Prostate gland (tissue), 2 donors: ENCODE measurements at regions not wholly inside any gene's neighbourhood (a gene's known extent, or its start where the extent isn't known, plus 50 kb on each side); places are given as distances from the start of the nearest gene placed in this dataset.

Experiments
- POLR2AphosphoS5 ChIP-seq: sonication (generic); formaldehyde crosslinking; IDR thresholded peaks from one replicate; pipeline ENCODE4 v1.6.1; 2017; ENCODE audit warnings: antibody characterized with exemption
- TF ChIP-seq, protein P1 (sequence below), 4 experiments: fragments of 200-600 bp in 2 of 4; fragments of 450-650 bp in 2 of 4; sonication (generic) in 2 of 4; IDR thresholded peaks; 1 replicate in 3 of 4; 2 replicates in 1 of 4; pipeline ENCODE4 v1.5.1; 2016 to 2019; ENCODE audit warnings: antibody characterized with exemption in 4 of 4, mild to moderate bottlenecking in 2 of 4, moderate library complexity in 2 of 4

DNA sequence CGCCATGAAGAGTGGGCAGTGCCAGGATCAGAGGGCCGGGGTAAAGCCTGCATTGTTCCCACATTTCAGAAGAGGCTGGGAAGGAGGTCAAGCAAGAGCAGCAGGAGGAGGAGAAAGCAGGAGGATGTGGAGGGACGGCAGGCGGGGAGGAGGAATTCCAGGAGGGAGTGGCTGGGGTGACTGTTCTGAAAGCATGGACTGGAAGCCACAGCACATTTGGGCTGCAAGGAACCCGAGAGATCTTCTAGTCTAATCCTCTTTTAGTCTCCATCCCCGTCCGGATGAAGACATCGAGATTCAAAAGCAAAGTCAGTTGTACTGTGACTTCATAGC, 76.9 kb downstream of the FAM50B start:
- TF ChIP-seq, protein P1, sequence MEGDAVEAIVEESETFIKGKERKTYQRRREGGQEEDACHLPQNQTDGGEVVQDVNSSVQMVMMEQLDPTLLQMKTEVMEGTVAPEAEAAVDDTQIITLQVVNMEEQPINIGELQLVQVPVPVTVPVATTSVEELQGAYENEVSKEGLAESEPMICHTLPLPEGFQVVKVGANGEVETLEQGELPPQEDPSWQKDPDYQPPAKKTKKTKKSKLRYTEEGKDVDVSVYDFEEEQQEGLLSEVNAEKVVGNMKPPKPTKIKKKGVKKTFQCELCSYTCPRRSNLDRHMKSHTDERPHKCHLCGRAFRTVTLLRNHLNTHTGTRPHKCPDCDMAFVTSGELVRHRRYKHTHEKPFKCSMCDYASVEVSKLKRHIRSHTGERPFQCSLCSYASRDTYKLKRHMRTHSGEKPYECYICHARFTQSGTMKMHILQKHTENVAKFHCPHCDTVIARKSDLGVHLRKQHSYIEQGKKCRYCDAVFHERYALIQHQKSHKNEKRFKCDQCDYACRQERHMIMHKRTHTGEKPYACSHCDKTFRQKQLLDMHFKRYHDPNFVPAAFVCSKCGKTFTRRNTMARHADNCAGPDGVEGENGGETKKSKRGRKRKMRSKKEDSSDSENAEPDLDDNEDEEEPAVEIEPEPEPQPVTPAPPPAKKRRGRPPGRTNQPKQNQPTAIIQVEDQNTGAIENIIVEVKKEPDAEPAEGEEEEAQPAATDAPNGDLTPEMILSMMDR (IDR thresholded peaks at IDR 0.05) = no peak
- no peak for TF ChIP-seq POLR2AphosphoS5
